Endothelial cell (in vitro differentiated cells): ENCODE measurements at regions not wholly inside any gene's neighbourhood (a gene's known extent, or its start where the extent isn't known, plus 50 kb on each side); places are given as distances from the start of the nearest gene placed in this dataset.

Experiments
- DNase-seq: peaks from one replicate; pipeline ENCODE4 v3.0.0; 2021; ENCODE audit warnings: low spot score
- H3K27ac Mint-ChIP-seq: one replicate; pipeline ENCODE4 v1.8.0; 2021; ENCODE audit warnings: mixed read lengths, inconsistent platforms; ENCODE audit not compliant: unreplicated experiment
- H3K27me3 Mint-ChIP-seq: one replicate; pipeline ENCODE4 v1.8.0; 2021; ENCODE audit warnings: mild to moderate bottlenecking, moderate library complexity, mixed read lengths, inconsistent platforms; ENCODE audit not compliant: unreplicated experiment
- H3K36me3 Mint-ChIP-seq: one replicate; pipeline ENCODE4 v1.8.0; 2021; ENCODE audit warnings: mild to moderate bottlenecking, low read depth, mixed read lengths, inconsistent platforms; ENCODE audit not compliant: unreplicated experiment
- H3K4me1 Mint-ChIP-seq: one replicate; pipeline ENCODE4 v1.8.0; 2021; ENCODE audit warnings: mild to moderate bottlenecking, mixed read lengths, inconsistent platforms; ENCODE audit not compliant: unreplicated experiment
- H3K4me3 Mint-ChIP-seq: one replicate; pipeline ENCODE4 v1.8.0; 2021; ENCODE audit warnings: mild to moderate bottlenecking, mixed read lengths, inconsistent platforms; ENCODE audit not compliant: unreplicated experiment
- H3K9me3 Mint-ChIP-seq: one replicate; pipeline ENCODE4 v1.8.0; 2021; ENCODE audit warnings: mixed read lengths, inconsistent platforms; ENCODE audit not compliant: unreplicated experiment
- TF ChIP-seq, protein P1 (sequence below): fragments of 200-600 bp; sonication (generic); IDR thresholded peaks from one replicate; pipeline ENCODE4 v1.5.0; 2021; ENCODE audit warnings: antibody characterized with exemption; ENCODE audit not compliant: unreplicated experiment

DNA sequence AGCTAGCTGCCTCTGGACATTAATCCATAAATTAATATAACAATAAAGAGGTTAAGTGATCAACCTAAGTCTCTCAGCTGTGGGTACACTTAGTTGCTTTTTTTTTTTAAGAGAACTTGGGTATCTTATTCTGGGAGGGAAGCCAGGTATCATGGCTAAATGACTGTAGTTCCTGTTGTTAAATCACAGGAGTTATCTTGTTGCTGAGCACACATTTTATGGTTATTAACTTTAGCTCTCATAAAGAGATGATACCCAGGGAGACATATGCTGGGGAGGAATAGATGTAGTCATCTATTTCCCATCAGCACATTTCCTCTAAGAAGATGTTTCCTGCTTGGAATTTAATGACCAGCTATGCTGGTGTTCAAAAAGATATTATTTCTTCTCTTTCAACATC, 227.8 kb downstream of the PTGER3 start:
- no peak overlapping the region for H3K4me3 Mint-ChIP-seq
- no peak for DNase-seq
- H3K27ac Mint-ChIP-seq, result no peak overlapping the region
- TF ChIP-seq, protein P1, sequence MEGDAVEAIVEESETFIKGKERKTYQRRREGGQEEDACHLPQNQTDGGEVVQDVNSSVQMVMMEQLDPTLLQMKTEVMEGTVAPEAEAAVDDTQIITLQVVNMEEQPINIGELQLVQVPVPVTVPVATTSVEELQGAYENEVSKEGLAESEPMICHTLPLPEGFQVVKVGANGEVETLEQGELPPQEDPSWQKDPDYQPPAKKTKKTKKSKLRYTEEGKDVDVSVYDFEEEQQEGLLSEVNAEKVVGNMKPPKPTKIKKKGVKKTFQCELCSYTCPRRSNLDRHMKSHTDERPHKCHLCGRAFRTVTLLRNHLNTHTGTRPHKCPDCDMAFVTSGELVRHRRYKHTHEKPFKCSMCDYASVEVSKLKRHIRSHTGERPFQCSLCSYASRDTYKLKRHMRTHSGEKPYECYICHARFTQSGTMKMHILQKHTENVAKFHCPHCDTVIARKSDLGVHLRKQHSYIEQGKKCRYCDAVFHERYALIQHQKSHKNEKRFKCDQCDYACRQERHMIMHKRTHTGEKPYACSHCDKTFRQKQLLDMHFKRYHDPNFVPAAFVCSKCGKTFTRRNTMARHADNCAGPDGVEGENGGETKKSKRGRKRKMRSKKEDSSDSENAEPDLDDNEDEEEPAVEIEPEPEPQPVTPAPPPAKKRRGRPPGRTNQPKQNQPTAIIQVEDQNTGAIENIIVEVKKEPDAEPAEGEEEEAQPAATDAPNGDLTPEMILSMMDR, result no peak
- no peaks in the 10 kb centered on the region for H3K36me3 Mint-ChIP-seq
- H3K9me3 Mint-ChIP-seq, result no peaks in the 10 kb centered on the region
- no peaks in the 10 kb centered on the region for H3K27me3 Mint-ChIP-seq
- H3K4me1 Mint-ChIP-seq, result no peaks in the 10 kb centered on the region

DNA sequence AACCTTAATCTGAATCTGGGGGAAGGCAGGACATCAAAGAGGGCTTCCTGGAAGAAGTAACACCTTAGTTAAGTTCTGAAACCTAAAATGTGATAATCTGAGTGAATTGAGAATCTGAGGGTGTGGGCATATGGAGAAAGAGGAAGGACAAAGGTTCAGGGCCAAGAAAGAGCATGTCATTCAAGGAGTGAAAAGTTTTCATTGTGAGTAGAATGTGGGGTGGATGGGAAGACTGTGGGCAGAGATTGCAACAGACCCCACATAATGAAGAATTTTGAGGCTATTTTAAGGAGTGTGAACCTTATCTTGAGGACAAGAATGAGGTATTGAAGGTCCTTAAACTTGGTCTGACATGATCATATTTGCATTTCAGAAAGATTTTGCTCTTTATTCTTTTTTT, 227.2 kb downstream of the PTGER3 start:
- no peak for DNase-seq
- no peaks in the 10 kb centered on the region for H3K4me1 Mint-ChIP-seq
- TF ChIP-seq, protein P1, result no peak
- no peaks in the 10 kb centered on the region for H3K9me3 Mint-ChIP-seq
- H3K27ac Mint-ChIP-seq, result no peak overlapping the region
- no peaks in the 10 kb centered on the region for H3K36me3 Mint-ChIP-seq
- H3K27me3 Mint-ChIP-seq, result no peaks in the 10 kb centered on the region
- H3K4me3 Mint-ChIP-seq, result no peak overlapping the region

DNA sequence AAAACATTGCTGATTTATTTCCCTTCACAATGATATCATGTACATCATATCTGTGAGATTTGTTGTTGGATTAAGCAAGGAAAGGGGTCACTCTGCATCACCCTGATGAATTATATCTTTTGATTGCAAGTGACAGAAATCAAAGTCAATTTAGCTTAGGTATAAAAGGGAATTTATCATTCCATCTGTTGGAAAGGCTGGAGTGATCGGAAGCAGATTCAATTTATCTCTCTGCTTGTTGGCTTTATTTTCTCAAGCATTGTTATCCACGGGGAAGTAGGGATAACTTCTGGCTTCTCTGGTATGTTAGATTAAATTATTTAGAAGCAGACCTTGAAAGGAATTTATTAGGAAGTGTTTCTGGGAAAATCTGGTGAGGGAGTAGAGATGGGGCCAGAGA, 226.6 kb downstream of the PTGER3 start:
- Mint-ChIP-seq H3K36me3 (no peaks in the 10 kb centered on the region), H3K9me3 (no peaks in the 10 kb centered on the region), H3K27me3 (no peaks in the 10 kb centered on the region), H3K4me1 (no peaks in the 10 kb centered on the region), H3K4me3 (no peak overlapping the region), H3K27ac (no peak overlapping the region)
- no peak for DNase-seq
- TF ChIP-seq, protein P1, result no peak

DNA sequence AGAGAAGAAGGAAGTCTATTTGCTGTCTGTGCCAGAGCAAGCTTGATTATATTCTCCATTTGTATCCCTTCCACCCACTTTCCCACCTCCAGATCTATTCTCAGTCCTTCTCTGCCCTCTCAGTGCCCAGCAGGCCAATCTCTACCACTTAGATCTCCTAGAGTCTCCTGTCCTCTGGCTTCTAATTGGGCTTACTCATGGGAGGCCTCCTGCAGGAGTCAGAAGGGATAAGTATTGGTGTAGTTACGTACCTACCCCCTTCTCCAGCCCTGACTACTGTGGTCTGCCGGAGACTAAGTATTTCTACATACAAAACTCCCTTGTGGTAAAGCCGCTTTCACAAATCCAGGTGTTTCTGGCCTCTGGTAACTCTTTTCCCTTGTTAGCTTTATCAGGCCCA, 221.2 kb downstream of the PTGER3 start:
- Mint-ChIP-seq H3K27ac (no peak overlapping the region), H3K4me1 (no peaks in the 10 kb centered on the region), H3K9me3 (no peaks in the 10 kb centered on the region), H3K27me3 (no peaks in the 10 kb centered on the region), H3K4me3 (no peak overlapping the region), H3K36me3 (no peaks in the 10 kb centered on the region)
- TF ChIP-seq, protein P1, result no peak
- DNase-seq, result no peak

DNA sequence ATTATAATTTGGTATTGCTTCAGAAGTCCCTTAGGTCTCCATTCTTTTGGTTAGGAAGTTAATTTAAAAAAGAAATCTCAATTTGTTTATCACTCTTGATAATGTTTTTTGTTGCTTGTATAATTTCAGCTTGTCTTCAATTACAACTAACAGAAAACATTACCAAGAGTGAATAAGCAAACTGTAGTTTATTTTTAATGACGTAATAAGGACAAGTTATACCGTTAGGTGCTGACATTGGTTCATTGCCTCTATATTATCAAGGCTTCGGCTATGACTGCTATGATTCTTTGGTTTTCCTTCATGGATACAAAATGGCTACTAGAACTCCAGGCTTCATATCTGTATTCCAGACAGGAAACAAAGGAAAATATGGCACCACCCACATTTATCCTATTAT, 220.6 kb downstream of the PTGER3 start:
- Mint-ChIP-seq H3K36me3 (no peaks in the 10 kb centered on the region), H3K4me1 (no peaks in the 10 kb centered on the region), H3K9me3 (no peaks in the 10 kb centered on the region), H3K27ac (no peak overlapping the region), H3K4me3 (no peak overlapping the region), H3K27me3 (no peaks in the 10 kb centered on the region)
- TF ChIP-seq, protein P1, result no peak
- DNase-seq, result no peak
